ENCODE measurements at regions not wholly inside any gene's neighbourhood (a gene's known extent, or its start where the extent isn't known, plus 50 kb on each side); places are given as distances from the start of the nearest gene placed in this dataset.
A peak's percentile ranks its signal among the peaks of the same experiment; 100 is the strongest.

DNA sequence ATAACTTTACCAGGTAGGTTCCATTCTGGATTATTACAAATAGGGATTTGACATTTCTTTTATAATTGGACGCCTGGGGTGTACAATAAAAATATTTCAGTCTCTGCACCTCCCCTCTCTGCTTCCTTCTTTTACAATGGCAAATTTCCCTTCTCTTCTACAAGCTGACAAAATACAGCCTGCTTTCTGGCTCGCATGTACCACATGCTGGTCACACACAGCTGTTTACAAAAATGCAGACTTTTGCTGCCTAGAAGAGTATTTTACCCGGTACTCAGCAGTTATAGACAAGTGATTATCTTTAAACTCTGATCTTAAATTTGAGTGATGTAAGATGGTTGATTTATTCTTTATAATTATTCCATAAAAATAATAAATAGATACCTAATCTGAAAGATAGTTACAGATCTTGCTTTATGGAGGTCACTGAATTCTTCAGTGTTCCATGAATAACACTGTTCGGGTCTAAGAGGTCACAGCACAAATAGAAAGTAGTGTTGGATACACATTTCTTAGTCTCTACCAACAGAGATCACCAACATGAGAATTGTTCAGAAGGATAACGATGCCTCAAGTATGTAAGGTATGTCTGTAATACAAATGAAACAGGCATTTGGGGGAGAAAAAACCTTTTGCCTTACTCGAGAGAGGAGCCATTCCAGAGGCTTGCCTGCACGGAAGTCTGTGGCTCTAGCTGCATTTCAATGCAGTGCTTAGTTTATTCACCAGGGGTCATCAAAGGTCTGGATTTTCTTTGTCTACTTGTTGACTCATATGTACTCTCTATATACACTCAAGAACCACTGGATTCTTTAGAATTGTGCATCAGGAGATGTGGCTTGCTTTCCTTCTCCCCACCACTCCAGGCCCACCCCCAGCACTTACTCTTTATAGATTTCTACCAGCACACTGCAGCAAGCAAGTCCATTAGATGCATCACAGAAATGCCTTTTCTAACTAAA is 206.6 kb upstream of the RFX3 start:
- DNase-seq (ENCODE audit: low read depth) = peak; percentile 89

DNA sequence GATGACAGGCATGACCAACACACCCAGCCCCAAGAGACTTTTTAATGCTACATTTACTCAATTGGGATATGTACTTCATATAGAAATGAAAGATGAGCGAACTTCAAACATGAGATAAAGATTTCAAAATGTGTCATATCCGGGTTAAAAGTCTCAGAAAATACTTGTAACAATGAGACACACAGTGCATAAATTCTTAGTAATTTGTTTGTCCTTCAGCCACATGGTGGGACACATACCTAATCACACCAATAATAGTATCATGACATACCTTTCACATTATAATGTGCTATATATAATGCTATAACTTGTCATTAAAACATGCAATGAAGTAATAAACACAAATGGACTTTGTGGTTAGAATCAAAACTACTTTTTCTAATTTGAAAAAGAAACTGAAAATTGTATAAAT is 204.7 kb upstream of the RFX3 start:
- DNase-seq (ENCODE audit: low read depth) = no peak

DNA sequence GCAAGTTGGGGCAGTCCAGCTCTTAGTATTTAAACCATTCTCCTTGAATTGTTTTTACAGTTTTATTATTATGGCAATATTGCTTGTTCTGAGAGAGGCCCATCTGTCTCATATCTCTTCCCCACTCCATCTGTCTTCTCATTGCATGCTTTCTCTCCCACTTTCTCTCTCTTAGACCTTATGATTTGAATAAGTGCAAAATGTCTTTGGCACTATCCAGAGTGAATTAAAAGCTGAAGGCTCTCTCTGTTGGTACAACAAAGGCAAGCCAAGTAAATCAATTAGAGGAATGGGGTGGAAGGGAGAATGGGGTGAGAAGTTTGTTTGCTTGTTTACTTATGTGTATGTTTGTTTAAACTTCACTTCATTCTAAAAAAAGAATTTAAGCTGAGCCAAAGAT is 195.3 kb upstream of the RFX3 start:
- no peak for DNase-seq (ENCODE audit: low read depth)

DNA sequence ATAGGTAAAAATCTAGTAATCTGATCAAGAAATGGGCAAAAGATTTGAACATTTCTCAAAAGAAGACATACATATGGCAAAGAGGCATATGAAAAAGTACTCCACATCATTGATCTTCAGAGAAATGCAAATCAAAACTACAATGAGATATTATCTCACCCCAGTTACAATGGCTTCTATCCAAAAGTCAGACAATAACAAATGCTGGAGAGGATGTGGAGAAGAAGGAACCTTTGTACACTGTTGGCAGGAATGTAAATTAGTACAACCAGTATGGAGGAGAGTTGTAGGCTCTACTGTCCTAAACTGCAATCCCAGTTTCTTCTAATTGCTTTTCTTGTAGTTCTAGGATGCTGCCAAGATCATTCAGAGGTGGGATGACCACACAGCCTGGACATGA is 193.5 kb upstream of the RFX3 start:
- DNase-seq (ENCODE audit: low read depth) = no peak

DNA sequence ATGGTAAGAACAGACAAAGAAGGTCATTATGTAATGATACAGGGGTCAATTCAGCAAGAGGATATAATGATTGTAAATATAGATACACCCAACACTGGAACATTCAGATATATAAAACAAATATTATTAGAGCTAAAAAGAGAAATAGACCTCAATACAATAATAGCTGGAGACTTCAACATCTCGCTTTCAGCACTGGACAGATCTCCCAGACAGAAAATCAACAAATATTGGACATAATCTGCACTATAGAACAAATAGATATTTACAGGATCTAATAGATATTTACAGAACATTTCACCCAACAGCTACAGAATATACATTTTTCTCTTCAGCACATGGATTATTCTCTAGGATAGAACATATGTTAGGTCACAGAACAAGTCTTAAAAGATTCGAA is 190.6 kb upstream of the RFX3 start:
- no peak for DNase-seq (ENCODE audit: low read depth)

DNA sequence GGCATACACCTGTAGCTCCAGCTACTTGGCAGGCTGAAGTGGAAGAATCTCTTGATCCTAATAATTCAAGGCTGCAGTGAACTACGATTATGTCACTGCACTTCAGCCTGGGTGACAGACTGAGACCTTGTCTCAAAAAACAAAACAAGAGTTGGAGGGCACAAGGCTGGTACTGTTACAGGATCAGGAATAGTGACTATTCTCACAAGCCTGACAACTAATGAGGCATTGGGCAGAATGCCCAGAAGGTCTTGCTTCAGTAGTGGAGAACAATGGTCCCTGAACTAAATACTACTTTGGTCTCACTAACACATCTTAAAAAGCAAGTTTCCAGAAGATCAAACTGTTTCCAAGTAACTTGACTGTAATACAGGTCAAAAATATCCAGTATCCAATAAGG is 182.9 kb upstream of the RFX3 start:
- DNase-seq (ENCODE audit: low read depth) = no peak

DNA sequence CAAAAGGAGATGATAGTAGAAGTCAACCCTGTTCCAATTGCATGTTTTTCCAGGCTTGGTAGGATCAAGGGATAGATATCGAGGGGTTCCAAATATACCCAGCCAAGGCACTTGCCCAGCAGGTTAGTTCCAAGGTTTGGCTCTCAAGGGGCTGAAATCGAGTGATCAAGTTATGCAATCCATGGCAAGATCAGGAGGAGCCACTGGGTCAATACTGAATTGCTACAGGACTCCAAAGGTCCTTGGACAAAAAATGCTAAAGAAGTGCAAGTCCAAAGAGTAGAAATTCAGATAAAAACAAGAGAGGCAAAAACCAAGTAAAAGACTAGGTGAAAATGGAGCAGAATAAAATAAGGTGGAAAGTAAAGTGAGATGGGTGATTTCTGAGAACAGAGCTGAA is 179.1 kb upstream of the RFX3 start:
- no peak for DNase-seq (ENCODE audit: low read depth)

DNA sequence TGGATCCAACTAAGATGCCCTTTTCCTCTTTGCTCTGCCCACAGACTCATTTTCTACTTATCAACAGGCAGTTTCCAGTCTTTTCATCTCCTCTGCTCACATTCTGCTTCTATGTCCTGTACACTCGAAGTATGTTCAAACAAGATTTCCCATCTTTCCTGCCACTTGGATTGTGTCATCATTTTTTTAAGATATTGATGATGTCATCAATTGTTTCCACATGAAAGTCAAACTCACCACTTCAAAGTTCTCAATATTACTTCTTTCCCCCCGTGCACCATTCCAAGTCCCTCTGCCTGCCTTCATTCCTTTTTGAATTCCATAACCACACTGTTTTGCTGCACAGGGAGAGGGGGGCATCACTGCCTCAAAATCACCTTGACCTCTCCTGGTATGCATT is 175.0 kb upstream of the RFX3 start:
- DNase-seq (ENCODE audit: low read depth) = no peak

DNA sequence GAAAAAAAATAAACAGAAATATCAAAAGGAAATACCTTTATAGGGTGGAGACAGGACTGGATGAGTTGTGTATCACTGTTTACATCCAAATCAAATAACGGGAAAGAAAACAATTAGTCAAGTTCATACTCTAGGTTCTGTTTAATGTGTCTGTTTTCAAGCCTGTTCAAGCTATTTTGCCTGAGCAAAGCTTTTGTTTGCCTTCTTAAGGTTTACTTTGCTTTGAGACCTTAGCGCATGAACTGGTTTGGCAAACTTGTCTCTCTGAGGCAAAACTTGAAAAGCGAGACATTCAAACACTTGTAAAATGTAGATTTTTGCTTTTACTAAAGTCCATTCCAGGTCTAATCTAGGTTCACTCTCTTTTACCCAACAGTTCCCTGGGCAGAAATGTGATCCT is 174.1 kb upstream of the RFX3 start:
- DNase-seq (ENCODE audit: low read depth) = no peak

DNA sequence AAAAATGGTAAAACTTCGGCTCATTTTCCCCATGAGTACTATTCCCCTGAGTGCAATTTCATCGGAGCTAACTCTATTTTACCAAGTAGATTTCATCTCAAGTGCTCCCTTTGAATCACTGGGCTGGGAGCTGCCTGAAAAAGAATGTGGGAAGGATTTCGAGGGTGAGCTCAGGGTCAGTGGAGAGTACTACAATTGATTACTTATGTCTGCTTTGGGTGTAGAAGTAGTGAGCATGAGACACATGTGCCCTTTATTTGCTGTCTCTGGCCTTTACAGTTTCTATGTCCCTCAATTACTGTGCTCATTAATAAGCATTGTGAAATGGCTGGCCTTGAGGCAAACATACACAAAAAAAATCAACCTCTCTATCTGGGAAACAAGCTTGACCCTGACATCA is 172.7 kb upstream of the RFX3 start:
- no peak for DNase-seq (ENCODE audit: low read depth)

DNA sequence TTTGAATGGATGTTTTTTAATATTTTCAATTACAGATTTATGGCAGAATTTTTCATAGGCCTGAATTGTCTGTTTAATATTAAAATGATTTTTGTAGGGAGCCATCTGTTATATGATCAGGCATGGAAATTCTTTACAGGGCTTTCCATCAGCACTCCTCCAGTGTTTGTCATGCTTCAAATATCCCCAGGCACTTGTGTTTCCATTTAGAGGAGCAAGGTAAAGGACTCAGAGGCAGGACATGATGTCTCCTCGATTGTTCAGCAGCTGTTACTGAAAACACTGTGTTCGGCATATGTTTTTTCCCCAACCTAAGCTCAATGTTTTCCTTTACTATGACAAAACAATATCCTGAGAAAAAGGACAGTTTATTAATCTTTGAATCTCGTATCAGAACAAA is 172.3 kb upstream of the RFX3 start:
- no peak for DNase-seq (ENCODE audit: low read depth)

DNA sequence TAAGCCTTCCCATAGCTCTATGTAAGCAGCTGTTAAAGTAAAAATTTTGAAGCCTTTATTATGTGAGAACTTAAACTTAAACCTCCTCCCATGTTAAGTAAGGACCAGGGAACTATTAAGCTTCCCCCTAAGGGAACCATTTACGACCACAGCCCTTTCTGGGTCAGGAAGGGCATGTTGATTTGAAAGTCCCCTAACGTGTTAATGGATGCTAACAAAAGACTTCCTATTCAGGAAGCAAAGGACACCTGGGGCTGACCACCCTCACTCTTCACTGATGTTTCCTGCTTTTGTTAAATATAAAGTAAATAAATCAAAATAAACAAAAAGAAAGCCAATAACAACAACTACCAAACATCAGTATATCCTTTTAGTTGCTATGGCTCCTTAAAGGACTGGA is 170.6 kb upstream of the RFX3 start:
- DNase-seq (ENCODE audit: low read depth) = no peak

DNA sequence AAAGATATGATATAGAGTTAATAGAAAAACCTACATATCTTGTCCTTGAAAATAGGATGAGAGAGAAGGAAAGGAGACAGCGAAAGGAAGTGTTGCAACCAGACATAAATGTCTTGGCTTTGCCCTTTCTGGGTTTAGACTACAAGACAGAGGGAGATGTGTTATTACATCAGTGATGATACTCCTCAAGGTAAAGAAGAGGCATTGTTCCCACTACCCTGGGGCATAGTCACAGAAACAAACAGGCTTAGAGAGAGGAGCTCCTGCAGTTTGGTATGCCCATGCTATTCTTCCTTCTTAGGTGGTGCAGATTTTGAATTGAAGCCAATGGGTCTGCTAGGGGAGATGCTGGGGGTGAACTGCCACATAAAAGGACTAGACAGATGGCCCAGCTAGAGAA is 166.8 kb upstream of the RFX3 start:
- DNase-seq (ENCODE audit: low read depth) = no peak

DNA sequence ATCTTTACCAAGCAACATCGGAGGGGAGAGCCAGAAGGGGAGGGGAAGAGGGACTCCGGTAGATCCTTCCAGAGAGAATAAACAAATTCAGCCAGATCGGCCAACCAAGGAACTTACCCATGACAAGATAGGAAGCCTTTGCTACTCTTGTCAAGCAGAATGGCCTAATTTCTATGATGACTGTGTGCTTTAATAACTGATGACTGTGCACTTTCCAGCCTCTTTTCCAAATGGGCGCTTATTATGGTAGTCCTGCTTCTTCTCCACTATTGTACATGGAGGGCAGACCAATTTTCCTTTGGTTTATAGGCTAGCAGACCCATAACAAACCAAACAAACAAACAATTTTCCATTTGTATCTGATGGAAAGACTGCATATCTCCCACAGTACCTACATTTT is 163.8 kb upstream of the RFX3 start:
- no peak for DNase-seq (ENCODE audit: low read depth)

DNA sequence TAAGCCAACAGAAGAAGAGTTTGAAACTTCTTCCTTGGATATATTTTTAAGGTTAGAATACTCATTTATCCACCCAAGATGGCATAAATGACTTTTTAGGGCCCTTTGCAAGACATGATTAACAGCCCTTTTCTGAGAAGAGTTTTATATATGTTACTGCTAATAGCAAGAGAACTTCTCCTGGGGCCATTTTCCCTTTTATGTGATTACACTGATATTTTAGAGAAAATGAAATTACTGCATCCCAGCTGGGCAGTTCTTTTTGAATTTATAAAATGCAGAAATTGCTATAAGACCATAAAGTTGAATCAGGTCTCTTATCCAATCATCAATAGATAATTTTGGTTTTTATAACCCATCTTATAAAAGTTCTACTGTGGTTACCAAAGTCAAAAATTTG is 161.3 kb upstream of the RFX3 start:
- no peak for DNase-seq (ENCODE audit: low read depth)

DNA sequence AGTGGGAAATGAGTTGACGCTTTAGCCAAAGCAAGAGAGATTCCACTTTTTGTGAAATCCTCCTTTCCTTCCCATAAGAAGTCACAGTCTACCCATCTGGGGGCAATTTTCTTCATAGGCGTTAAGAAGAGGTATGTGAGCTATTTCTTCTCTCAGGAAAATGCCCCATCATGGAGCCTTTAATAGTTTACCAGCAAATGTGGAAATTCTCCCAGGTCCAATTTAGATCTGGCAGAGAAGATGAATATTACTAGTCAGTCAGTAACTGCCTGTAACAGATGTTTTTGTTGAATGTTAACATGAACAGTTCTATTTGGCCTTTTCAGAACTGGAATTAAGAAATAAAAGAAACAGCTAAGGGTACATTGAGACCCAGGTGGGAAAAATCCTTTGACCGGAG is 156.4 kb upstream of the RFX3 start:
- no peak for DNase-seq (ENCODE audit: low read depth)

DNA sequence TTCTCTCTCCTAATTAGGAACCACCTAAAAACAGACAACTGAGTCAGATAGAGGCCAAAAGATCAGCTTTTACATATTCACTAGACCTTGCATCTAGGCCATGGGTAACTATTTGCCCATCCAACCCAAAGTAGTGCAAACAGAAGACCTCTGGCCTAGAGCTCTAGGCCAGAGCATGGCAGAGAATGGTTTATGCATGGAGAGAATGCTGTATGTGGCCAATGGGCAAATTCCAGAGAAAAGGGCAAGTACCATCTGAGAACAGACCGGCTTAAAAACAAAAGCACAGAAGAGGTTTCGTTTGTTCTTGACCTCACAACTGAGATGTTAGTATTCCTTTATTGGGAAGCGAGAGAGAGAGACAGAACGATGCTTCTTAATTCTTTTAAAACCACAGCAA is 151.7 kb upstream of the RFX3 start:
- no peak for DNase-seq (ENCODE audit: low read depth)

DNA sequence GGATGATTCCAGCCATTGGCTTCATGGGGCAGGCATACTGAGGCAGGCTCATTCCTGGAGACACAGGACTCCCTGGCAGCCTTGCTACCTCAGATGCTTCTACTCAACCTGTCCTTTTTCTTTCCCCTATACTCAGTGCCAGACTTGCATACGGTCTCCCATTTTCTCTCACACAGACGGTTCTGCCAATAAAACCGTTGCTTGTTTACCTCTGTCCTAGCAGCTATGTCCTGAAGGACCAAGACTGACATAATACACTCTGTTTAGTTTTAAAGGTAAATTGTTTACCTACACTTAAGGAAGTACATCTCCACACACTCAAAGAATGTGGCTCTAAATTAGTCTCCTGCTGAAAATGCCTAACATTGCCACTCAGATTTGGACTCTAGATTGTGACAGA is 151.0 kb upstream of the RFX3 start:
- no peak for DNase-seq (ENCODE audit: low read depth)

DNA sequence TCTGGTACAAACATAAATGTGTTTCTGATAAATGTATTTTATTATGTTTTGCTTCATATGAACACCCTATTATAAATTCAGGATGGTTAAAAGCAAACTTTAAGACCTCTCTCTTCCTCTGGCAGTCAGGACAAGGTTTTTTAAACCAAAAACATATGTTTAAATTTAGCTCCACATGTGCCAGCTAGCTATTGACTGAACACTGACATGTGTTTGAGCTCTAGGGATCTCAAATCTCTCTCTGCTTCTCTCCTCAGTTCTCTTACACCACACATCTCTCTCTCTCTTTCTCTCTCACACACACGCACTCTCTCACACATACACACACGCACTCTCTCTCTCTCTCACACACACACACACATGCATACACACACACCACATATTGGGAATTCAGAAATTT is 150.1 kb upstream of the RFX3 start:
- DNase-seq (ENCODE audit: low read depth) = no peak

DNA sequence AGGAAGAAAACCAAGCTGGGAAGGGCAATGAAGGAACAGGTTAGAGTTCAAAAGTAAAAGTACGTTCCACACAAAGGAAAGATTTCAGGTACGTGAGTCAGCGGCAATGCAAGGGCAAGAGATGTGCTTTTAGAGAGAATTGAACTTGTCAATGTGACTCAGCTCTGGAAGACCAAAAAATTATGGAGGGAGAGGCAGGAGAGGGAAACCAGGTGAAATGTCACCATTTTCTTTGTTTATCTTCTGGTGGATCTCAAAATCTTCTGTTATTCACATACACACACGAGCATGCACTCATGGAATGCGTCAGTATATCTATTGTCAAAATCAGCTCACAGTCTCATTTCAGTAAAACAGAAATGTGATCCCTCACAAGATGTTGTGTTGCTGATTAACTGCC is 148.8 kb upstream of the RFX3 start:
- no peak for DNase-seq (ENCODE audit: low read depth)

DNA sequence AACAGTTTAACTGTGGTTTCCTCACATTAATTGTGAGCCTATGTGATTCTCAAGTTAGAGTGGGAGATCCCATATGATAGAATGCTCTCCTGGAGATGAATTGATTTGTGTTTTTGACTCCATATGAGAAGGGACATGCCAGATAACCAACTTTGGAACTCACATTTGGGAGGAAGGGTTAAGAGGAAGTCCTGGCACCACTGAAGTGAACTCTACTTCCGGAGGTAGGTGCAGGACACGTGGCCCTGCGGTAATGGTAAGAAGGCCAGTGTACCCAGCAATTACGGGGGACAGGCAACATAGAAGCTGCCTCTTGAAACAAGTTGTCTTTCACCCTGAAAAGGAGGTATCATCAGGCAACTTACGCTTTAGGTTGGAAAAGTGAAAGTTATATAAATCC is 146.6 kb upstream of the RFX3 start:
- DNase-seq (ENCODE audit: low read depth) = no peak

DNA sequence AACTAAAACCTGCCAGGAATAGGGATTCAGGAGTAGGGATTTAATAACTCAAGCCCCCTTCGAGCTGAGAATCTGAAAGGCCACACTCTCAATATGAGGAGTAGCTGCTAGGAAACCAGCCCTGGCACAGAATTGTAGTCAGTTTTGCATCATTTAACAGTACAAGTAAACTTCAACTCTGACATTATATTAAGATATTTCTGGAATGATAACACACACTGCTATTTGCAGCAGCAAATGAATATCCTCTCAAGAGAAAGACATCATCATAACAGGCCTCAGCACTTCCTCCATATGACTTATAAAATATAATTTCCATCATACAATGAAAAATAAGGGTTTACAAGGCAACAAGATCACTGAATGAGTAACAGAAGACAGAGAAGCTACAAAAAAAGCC is 138.2 kb upstream of the RFX3 start:
- no peak for DNase-seq (ENCODE audit: low read depth)

DNA sequence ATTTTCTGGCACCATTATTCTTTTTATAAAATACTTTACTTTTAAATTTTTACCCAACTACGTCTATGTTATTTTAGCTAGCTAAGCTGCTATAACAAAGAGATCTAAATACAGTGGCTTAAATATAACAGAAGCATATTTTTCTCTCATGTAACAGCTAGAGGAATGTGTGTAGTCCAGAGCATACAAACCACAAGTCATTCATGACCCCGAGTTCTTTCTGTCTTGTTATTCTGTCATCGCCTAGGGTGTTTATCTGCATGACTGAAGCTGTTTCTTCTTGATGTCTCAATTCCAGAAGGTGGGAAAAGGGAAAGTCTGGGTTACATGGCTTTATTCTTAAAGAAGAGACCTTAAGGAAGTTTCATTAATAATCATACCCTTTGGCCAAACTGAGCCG is 136.9 kb upstream of the RFX3 start:
- no peak for DNase-seq (ENCODE audit: low read depth)

DNA sequence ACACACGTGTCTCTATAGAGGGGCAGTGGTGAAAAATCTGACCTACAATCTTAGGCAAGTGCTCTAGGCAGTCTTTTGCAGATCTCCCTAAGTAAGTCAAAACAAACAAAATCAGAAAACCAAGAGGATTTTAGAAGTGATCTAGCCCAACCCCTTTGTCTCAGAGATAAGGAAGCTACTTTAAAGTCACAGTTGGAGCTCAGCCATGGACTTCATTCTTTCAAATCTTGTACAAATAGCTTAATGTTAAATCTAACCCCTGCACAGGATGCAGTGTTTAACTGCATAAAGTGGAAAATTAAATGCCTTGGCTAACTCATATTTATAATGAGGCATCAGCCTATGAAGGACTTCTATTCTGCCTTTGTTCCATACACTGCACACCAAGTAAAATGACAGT is 135.1 kb upstream of the RFX3 start:
- DNase-seq (ENCODE audit: low read depth) = no peak

All from HS-5 (cell line).